ENCODE measurements at regions not wholly inside any gene's neighbourhood (a gene's known extent, or its start where the extent isn't known, plus 50 kb on each side); places are given as distances from the start of the nearest gene placed in this dataset.

GRCh38 chr22:27534720-27535125 is 266.8 kb downstream of the MN1 start:
- DNase-seq (ENCODE audit: low read depth in 2 of 2): no peak

GRCh38 chr22:27535452-27535851 is 266.1 kb downstream of the MN1 start:
- no peak for DNase-seq (ENCODE audit: low read depth in 2 of 2)

GRCh38 chr22:27537501-27537900 is 264.1 kb downstream of the MN1 start:
- no peak for DNase-seq (ENCODE audit: low read depth in 2 of 2)

- no peak for DNase-seq (ENCODE audit: low read depth in 2 of 2)
Observed at GRCh38 chr22:27538666-27539065, 262.9 kb downstream of the MN1 start.

- DNase-seq (ENCODE audit: low read depth in 2 of 2): no peak
Observed at GRCh38 chr22:27540247-27540646, 261.3 kb downstream of the MN1 start.

GRCh38 chr22:27540656-27541396 is 260.7 kb downstream of the MN1 start:
- DNase-seq (ENCODE audit: low read depth in 2 of 2): no peak

GRCh38 chr22:27541836-27542235 is 259.7 kb downstream of the MN1 start:
- no peak for DNase-seq (ENCODE audit: low read depth in 2 of 2)

GRCh38 chr22:27542602-27543001 is 259.0 kb downstream of the MN1 start:
- DNase-seq (ENCODE audit: low read depth in 2 of 2): no peak

- DNase-seq (ENCODE audit: low read depth in 2 of 2): no peak
Observed at GRCh38 chr22:27543460-27543859, 258.1 kb downstream of the MN1 start.

- no peak for DNase-seq (ENCODE audit: low read depth in 2 of 2)
Observed at GRCh38 chr22:27545085-27545484, 256.5 kb downstream of the MN1 start.

- no peak for DNase-seq (ENCODE audit: low read depth in 2 of 2)
Observed at GRCh38 chr22:27546157-27546935, 255.2 kb downstream of the MN1 start.

GRCh38 chr22:27551402-27551801 is 250.2 kb downstream of the MN1 start:
- DNase-seq (ENCODE audit: low read depth in 2 of 2): no peak

GRCh38 chr22:27552176-27552575 is 249.4 kb downstream of the MN1 start:
- no peak for DNase-seq (ENCODE audit: low read depth in 2 of 2)

GRCh38 chr22:27552863-27553262 is 248.7 kb downstream of the MN1 start:
- DNase-seq (ENCODE audit: low read depth in 2 of 2): no peak

GRCh38 chr22:27554106-27554811 is 247.3 kb downstream of the MN1 start:
- no peak for DNase-seq (ENCODE audit: low read depth in 2 of 2)

- no peak for DNase-seq (ENCODE audit: low read depth in 2 of 2)
Observed at GRCh38 chr22:27554841-27555456, 246.6 kb downstream of the MN1 start.

- no peak for DNase-seq (ENCODE audit: low read depth in 2 of 2)
Observed at GRCh38 chr22:27556371-27556770, 245.2 kb downstream of the MN1 start.

GRCh38 chr22:27557286-27558008 is 244.1 kb downstream of the MN1 start:
- no peak for DNase-seq (ENCODE audit: low read depth in 2 of 2)

GRCh38 chr22:27558658-27559371 is 242.7 kb downstream of the MN1 start:
- no peak for DNase-seq (ENCODE audit: low read depth in 2 of 2)

- no peak for DNase-seq (ENCODE audit: low read depth in 2 of 2)
Observed at GRCh38 chr22:27560781-27561180, 240.8 kb downstream of the MN1 start.
